Esophagus squamous epithelium (tissue), 5 donors: ENCODE measurements at regions not wholly inside any gene's neighbourhood (a gene's known extent, or its start where the extent isn't known, plus 50 kb on each side); places are given as distances from the start of the nearest gene placed in this dataset.

Experiments
- DNase-seq: peaks from one replicate; lab custom pipeline; 2025; lab: John Stamatoyannopoulos, UW
- H3K27ac ChIP-seq, 4 donors: fragments of 200-600 bp; sonication (generic); one replicate each; pipeline ENCODE4 v1.5.1; 2016 to 2019; ENCODE audit warnings: mild to moderate bottlenecking in 1 of 4
- H3K27me3 ChIP-seq, 4 donors: fragments of 200-600 bp; sonication (generic); 1 replicate in 3 of 4; 2 replicates in 1 of 4; pipeline versions ENCODE4 v1.5.1 to v1.6.0; 2017 to 2021; ENCODE audit warnings: antibody characterized with exemption in 1 of 4
- H3K36me3 ChIP-seq, 3 donors: fragments of 200-600 bp; sonication (generic); one replicate each; pipeline ENCODE4 v1.5.1; 2016 to 2019
- H3K4me1 ChIP-seq, 3 donors: fragments of 200-600 bp; sonication (generic); one replicate each; pipeline ENCODE4 v1.5.1; 2017 to 2019
- H3K4me3 ChIP-seq, 4 donors: fragments of 200-600 bp; sonication (generic); 1 replicate in 3 of 4; 2 replicates in 1 of 4; pipeline ENCODE4 v1.5.1; 2016 to 2019; ENCODE audit warnings: mild to moderate bottlenecking in 2 of 4, moderate library complexity in 1 of 4
- H3K9me3 ChIP-seq, 3 donors: fragments of 200-600 bp; sonication (generic); one replicate each; pipeline ENCODE4 v1.5.1; 2016 to 2019
- POLR2A ChIP-seq, 4 donors: fragments of 450-650 bp; IDR thresholded peaks; one replicate each; pipeline ENCODE4 v1.6.1; 2017; ENCODE audit warnings: antibody characterized with exemption in 4 of 4, mild to moderate bottlenecking in 4 of 4, moderate library complexity in 3 of 4
- WGBS, 2 donors: methylation state at CpG; one replicate each; pipeline ENCODE4 v1.1.5; 2018; 5-methylcytosine and 5-hydroxymethylcytosine counted together
- intact Hi-C: fragments of 100-400 bp; cut with DNase I; formaldehyde crosslinking; loops from one replicate; pipeline ENCODE4 v1.15.0; 2022
- TF ChIP-seq, protein P1 (sequence below), 6 experiments: fragments of 450-650 bp in 4 of 6; fragments of 200-600 bp in 2 of 6; sonication (generic) in 2 of 6; IDR thresholded peaks; one replicate each; pipeline ENCODE4 v1.5.1; 2016 to 2019; ENCODE audit warnings: antibody characterized with exemption in 6 of 6, mild to moderate bottlenecking in 4 of 6, moderate library complexity in 4 of 6
- donor health status: DM: yes; HTN: yes; CAD: no.

DNA sequence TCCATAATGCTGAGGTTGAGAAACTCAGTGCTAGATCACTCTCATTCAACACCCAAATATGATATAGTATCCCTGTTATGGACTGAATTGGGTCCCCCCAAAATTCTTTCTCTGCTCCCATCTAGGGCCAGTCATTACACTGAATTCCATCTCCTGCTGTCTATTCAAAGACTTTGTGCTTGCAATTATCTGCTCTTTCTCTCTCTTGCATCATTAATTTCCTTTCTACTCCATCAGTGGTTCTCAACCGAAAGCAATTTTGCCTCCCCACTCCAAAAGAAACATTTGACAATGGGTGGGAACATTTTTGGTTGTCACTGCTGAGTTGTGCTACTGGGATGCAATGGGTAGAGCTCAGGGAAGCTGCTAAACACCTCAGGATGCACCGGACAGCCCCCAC, 271.5 kb upstream of the CDYL start:
- no peak overlapping the region for H3K27ac ChIP-seq
- no peak overlapping the region for H3K4me3 ChIP-seq
- intact Hi-C loops, result no loop called here
- no peak for DNase-seq
- H3K27me3 ChIP-seq, result no peaks in the 10 kb centered on the region
- no peaks in the 10 kb centered on the region for H3K4me1 ChIP-seq
- WGBS, 2 donors, result 87% methylated on average over 2 of the region's 2 CpGs
- H3K36me3 ChIP-seq, result no peaks in the 10 kb centered on the region
- TF ChIP-seq, protein P1, sequence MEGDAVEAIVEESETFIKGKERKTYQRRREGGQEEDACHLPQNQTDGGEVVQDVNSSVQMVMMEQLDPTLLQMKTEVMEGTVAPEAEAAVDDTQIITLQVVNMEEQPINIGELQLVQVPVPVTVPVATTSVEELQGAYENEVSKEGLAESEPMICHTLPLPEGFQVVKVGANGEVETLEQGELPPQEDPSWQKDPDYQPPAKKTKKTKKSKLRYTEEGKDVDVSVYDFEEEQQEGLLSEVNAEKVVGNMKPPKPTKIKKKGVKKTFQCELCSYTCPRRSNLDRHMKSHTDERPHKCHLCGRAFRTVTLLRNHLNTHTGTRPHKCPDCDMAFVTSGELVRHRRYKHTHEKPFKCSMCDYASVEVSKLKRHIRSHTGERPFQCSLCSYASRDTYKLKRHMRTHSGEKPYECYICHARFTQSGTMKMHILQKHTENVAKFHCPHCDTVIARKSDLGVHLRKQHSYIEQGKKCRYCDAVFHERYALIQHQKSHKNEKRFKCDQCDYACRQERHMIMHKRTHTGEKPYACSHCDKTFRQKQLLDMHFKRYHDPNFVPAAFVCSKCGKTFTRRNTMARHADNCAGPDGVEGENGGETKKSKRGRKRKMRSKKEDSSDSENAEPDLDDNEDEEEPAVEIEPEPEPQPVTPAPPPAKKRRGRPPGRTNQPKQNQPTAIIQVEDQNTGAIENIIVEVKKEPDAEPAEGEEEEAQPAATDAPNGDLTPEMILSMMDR (IDR thresholded peaks at IDR 0.05), result no peak
- TF ChIP-seq POLR2A (IDR thresholded peaks at IDR 0.05), result no peak
- H3K9me3 ChIP-seq, result no peaks in the 10 kb centered on the region

DNA sequence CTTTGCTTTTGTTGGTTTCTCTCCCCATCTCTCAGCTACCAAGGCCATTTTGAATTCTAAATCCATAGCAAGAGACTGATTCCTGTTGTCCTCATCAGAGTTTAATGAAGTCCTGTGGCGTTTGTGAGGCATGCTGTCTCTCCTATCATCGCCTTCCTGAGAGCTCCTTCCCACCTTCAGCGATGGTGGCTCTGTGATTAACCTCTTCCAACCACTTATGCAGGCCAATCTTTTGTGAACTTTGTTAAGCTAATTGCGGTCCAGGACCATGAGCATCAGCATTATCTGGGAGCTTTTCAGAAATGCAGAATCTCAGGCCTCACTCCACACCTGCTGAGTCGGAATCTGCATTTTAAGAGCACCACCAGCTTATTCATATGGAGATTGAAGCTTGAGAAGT, 272.5 kb upstream of the CDYL start:
- H3K9me3 ChIP-seq, result no peaks in the 10 kb centered on the region
- H3K27me3 ChIP-seq, result no peaks in the 10 kb centered on the region
- 56 to 64% methylated on average over 5 of the region's 5 CpGs for WGBS, 2 donors
- no peak overlapping the region for H3K4me3 ChIP-seq
- DNase-seq, result no peak
- intact Hi-C loops, result no loop called here
- no peak overlapping the region for H3K27ac ChIP-seq
- no peak for TF ChIP-seq POLR2A (IDR thresholded peaks at IDR 0.05)
- TF ChIP-seq, protein P1 (IDR thresholded peaks at IDR 0.05), result no peak
- no peaks in the 10 kb centered on the region for H3K36me3 ChIP-seq
- H3K4me1 ChIP-seq, result no peaks in the 10 kb centered on the region

DNA sequence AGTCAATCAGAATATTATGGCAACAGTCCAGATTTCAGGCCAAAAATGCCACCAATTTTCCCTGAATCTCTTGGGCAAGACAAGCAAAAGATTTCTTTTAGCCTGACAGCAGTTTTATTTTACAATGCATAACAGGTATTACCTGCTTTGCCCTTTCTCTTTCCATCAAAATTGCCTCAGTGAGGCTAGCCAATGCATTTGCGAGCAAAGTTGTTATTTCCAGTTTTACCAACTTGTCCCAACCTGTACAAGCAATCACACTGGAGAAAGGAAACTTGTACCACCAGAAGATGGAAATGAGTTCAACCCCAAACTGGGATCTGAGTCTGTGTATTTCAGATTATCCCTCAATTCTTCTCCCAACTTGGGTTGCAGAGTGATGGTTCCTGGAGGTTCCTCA, 279.9 kb upstream of the CDYL start:
- TF ChIP-seq, protein P1 (IDR thresholded peaks at IDR 0.05), result no peak
- no peak for TF ChIP-seq POLR2A (IDR thresholded peaks at IDR 0.05)
- 44 to 65% methylated on average over 1 of the region's 1 CpG for WGBS, 2 donors
- intact Hi-C loops, result no loop called here
- H3K36me3 ChIP-seq, result no peaks in the 10 kb centered on the region
- no peaks in the 10 kb centered on the region for H3K9me3 ChIP-seq
- peak overlapping the region in 2 of 4 donors; percentile 68 to 70 for H3K27ac ChIP-seq
- peaks cover 0 to 35% (median 4%) of the 10 kb centered on the region in 3 donors for H3K4me1 ChIP-seq
- H3K4me3 ChIP-seq, result no peak overlapping the region
- DNase-seq, result no peak
- H3K27me3 ChIP-seq, result no peaks in the 10 kb centered on the region

DNA sequence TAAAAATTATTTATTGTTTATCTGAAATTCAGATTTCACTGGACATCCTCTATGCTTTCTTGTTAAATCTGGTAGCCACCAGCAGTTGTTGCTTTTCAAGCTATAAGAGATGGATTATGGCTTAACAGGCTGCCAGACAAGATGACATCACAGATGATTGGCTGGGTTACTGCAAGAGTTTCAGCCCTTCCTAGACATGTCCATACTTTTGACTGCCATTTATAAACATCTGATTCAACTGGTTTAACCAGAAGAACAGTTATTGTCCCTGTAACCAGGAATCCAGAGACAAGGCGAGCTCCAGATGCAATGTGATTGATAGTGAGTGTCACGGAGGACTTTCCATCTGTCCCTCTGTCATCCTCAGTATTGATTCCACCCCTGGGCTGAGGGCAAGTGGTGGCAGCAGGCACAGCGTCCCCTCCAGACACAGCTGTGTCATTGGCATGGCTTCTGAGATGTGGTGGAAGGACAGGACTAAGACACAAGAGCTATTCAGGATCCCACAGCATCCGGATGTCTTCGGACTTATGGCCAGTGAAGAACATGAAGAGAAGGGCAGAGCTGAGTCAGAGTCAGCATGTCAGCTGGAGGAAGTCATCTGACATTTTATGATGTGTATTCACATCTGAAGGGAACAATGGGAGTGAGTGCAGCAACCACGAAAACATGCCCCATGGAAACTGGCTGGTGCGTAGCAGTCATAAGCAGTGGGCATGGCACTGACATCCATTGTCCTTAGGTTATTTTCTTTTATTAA, 284.5 kb upstream of the CDYL start:
- intact Hi-C loops, result no loop called here
- H3K27ac ChIP-seq, result peak overlapping the region; percentile 28 to 78 (median 64)
- H3K4me3 ChIP-seq, result no peak overlapping the region
- WGBS, 2 donors, result 55 to 73% methylated on average over 7 of the region's 7 CpGs
- H3K9me3 ChIP-seq, result peaks cover 0 to 23% (median 16%) of the 10 kb centered on the region in 3 donors
- no peak for TF ChIP-seq POLR2A (IDR thresholded peaks at IDR 0.05)
- TF ChIP-seq, protein P1 (IDR thresholded peaks at IDR 0.05), result peak in 1 of 6 experiments; percentile 11
- no peaks in the 10 kb centered on the region for H3K36me3 ChIP-seq
- H3K27me3 ChIP-seq, result no peaks in the 10 kb centered on the region
- DNase-seq, result no peak
- H3K4me1 ChIP-seq, result peaks cover 0 to 43% (median 3%) of the 10 kb centered on the region in 3 donors

DNA sequence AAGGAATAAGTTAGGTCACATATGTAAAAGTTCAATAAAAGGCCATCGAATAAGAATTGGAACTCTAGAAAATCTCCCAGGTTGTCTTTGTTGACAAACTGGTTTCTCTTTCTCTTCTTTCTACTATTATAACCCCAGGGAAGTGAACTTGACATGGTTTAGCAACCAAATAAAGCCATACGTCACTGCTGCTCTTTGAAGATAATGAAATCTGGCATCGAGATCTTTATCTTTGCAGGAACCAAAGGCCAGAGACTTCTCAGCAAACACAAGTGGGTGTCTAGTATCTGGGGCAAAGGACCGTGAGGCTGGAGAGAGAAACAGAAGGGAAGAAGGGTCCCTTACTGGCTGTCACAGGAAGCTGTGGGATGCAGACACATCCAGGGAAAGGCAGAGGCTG, 286.7 kb upstream of the CDYL start:
- no peaks in the 10 kb centered on the region for H3K36me3 ChIP-seq
- WGBS, 2 donors, result 34 to 53% methylated on average over 4 of the region's 4 CpGs
- TF ChIP-seq, protein P1 (IDR thresholded peaks at IDR 0.05), result no peak
- no peak for TF ChIP-seq POLR2A (IDR thresholded peaks at IDR 0.05)
- H3K9me3 ChIP-seq, result peaks cover 0 to 23% (median 16%) of the 10 kb centered on the region in 3 donors
- H3K4me1 ChIP-seq, result peaks cover 0 to 25% (median 0%) of the 10 kb centered on the region in 3 donors
- DNase-seq, result no peak
- intact Hi-C loops, result no loop called here
- no peaks in the 10 kb centered on the region for H3K27me3 ChIP-seq
- peak overlapping the region in 2 of 4 donors; percentile 9 to 58 for H3K27ac ChIP-seq
- no peak overlapping the region for H3K4me3 ChIP-seq
